GM18951 (cell line): ENCODE measurements at regions not wholly inside any gene's neighbourhood (a gene's known extent, or its start where the extent isn't known, plus 50 kb on each side); places are given as distances from the start of the nearest gene placed in this dataset.

Source experiments
- POLR2A ChIP-seq: IDR thresholded peaks from 4 replicates; pipeline ENCODE4 v1.6.1; 2011; ENCODE audit warnings: mild to moderate bottlenecking; ENCODE audit not compliant: insufficient read length, insufficient read depth; ENCODE audit errors: extremely low read depth
- in situ Hi-C: fragments of 300-500 bp; cut with MboI; formaldehyde crosslinking; loops from one replicate; pipeline ENCODE4 v1.12.0; 2022; ENCODE audit warnings: low sequenced_read_pairs, mixed read lengths, inconsistent platforms; ENCODE audit not compliant: unreplicated experiment

DNA sequence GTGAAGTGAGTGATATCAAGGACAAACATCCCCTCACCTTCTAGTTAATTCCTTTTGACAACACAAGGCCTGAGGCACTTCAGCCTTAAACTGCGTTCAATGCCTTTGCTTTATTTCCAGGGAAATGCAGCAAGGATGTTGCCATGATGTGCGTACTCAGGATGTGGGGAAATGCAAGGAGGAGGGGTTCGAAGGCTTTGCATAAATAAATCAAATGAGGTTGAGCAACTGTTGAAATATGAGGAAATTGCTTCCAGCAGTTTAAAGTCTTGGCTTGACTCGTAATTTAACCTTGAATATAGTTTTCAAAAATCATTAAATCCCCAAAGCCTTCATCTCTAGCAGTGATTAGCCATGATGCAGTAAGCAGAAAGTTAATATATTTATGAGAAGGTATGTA, 81.8 kb upstream of the CCL2 start:
- no peak for TF ChIP-seq POLR2A
- in situ Hi-C loops = loop anchor here (25.0 kb wide), 1 partner anchor 386 kb away; no protein-coding TSS in a partner anchor

DNA sequence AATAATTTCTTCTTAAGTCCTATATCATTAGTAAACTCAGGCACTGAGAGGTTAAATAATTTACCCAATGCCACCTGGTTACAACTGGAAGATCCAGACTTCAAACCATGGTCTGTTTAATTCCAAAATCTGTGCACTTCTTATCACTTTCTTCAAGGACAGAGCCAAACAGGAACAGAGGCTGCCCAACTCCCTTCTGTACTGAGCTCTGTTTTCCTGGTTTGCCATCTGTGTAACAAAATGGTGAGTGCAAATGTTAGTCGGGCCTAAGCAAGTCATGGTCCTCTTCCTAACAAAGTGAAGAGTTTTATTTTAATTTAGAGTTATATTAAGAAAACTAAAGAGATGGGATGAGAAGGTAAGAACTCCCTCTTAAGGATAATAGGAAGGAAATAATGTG, 80.6 kb upstream of the CCL2 start:
- no peak for TF ChIP-seq POLR2A
- in situ Hi-C loops = loop anchor here (25.0 kb wide), 1 partner anchor 387 kb away; no protein-coding TSS in a partner anchor

DNA sequence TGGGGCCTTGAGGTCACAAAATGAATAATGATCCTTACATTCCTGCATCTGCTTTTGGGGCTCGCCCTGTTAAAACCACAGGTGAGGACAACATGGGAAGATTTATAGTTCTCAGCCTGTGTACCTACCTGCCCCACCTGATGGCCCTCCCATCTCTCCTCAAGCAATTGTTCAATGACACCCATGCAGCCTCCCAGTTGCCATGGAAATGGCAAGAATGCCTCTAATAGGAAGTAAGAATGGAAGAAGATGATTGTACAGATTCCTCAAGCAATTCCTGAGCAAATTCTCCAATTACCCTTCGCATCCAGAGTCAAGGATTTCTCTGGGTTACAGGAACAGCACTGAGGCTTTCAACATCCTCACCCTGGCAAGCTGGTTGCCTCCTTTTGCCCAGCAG, 78.6 kb upstream of the CCL2 start:
- no peak for TF ChIP-seq POLR2A
- in situ Hi-C loops = no loop called here

DNA sequence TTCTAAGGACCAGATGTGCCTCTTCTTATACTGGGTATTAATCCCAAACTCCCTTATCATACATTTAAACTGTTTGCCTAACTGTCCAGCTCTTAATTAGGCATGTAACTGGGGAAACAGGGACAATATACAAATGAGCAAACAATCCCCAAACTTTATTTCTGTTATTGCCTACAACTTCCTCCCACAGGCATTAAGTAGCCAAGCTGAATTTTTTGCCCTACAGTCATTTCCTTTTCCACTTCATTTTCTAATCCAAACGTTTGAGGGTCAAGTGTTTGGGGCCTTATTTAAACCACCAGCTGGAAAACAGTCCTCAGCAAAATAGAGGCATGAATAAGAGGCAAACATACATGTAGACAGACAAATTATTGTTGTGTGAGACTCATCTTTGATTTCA, 77.4 kb upstream of the CCL2 start:
- no peak for TF ChIP-seq POLR2A
- in situ Hi-C loops = no loop called here

DNA sequence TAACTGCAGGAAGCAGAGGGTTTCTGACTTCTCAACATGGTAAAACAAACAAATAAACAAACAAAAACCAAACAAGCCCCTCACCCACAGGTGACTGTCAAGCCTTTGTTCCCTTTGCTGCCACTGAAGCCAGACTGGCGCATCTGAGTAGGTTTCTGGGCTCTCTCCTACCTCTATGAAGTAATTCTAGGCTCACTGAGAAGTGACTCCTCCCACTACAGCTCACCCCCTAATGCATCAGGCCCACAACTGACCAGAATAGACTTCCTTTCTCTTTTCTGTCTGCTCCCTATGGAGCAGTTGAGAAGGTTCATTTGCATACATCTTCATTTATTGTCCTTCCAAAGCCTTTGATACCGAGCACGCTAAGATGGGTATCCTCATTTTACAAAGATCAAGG, 77.0 kb upstream of the CCL2 start:
- in situ Hi-C loops = no loop called here
- TF ChIP-seq POLR2A = no peak

DNA sequence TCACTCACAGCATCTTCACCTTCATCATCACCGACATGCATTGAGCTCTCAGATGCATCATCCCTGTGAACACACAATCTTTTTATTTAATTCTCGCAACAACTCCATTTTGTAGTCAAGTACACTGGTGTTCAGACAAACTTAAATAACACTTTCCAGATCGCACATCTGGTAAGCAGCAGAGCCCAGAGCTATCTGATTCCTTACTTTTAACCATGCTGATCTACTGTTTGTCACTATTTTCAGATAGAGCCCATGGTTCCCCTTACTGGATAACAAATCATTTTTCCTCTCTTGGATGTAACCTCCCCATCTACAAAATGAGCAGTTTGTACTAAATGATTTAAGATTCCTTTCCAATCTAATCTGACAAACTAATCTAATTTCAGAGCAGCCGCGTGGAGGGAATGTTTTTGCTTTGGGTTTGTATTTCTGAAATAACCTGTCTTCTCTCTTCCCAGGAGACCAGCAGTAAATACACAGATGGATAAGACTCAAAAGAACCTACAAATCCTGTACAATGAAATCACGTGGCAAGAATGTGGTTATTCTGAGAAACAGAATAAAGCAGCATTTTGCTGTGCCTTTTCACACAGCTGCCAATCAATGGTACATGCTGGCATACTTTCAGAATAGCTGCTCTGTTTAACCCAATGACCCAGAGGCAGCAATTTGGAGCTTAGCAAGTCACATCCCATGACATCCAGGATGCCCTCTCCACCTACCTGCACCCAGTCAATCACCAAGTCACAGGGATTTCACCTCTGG, 72.9 kb upstream of the CCL2 start:
- in situ Hi-C loops = no loop called here
- no peak for TF ChIP-seq POLR2A

DNA sequence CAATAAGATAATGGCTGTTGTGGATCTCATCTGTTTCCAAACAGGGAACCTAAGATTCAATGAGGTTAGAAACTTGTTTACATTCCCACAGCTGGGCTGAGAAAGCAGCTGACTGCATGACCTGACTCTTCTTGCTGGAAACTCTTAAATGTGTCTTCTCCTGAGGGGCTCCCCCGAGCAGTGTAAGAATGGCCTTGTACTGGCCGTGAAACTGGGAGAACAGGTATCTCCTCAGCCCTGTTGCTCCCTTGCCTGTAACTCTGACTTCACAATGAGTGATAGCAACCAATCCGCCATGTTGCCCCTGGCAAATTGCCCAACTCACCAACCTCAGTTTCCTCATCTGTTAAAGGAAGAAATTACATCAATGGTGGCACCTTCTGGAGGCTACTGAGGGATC, 59.1 kb upstream of the CCL2 start:
- no peak for TF ChIP-seq POLR2A
- in situ Hi-C loops = loop anchor here (5.0 kb wide), 1 partner anchor 166 kb away; the partner anchor contains the start of gene CCL1

DNA sequence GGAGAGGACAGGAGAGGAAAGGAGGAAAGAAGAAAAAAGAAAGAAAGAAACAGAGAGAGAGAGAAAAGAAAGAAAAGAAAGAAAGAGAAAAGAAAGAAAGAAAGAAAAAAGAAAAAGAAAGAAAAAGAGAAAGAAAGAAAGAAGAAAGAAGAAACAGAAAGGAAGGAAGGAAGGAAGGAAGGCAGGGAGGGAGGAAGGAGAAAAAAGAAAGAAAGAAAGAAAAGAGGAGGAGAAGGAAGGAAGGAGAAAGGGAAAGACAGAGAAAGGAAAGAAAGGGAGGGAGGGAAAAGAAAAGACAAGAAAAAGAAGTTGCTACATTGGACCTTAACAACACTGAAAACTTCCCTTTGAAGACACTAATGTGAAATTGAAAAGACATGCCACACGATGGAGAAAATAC, 56.6 kb upstream of the CCL2 start:
- in situ Hi-C loops = loop anchor here (5.0 kb wide), 1 partner anchor 164 kb away; the partner anchor contains the start of gene CCL1

DNA sequence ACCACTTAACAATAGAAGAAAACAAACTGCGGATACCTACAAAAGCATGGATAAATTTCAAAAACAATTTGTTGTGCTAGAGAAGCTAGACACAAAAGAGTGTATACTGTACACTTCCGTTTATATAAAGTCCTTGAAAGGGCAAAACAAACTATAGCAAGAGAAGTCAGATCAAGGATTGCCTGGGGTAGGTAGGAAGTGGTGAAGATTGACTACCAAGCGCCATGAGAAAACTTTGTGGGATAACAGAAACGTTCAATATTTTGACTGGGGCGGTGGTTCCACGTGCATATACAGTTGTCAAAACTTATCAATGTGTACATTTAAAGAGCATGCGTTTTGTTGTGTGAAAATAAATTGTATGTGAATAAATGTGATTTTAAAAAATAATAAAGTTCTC, 55.6 kb upstream of the CCL2 start:
- in situ Hi-C loops = loop anchor here (5.0 kb wide), 1 partner anchor 163 kb away; the partner anchor contains the start of gene CCL1
- TF ChIP-seq POLR2A = no peak

More for the DNA sequence above, 56.6 kb upstream of the CCL2 start:
- TF ChIP-seq POLR2A = no peak

DNA sequence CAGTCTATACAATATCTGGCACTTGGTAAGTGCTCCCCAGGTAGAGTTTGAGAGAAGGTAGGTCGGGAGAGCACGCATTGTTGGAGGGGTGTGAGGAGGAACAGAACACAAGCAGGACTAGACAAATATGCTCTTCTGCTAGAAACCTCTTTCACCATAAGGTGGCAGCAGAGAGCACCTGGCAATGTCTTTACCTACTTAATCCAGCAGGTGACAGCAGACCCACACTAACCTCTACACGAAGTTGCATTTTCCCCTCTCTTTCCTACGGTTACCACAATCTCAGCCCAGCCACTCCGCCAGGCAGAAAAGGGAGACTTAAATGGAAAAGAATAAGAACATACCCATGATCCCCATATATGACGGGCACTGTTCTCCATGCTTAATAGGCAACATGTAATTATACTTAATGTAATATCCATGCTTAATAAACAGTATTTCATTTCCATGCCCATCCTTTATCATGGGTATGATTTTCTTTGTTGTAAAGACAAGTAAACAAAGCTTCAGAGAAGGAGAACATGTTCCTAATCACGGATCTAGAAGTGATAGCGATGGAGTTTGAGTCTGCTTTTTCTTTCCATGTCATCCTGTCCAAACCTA, 55.1 kb upstream of the CCL2 start:
- TF ChIP-seq POLR2A = no peak
- in situ Hi-C loops = loop anchor here (5.0 kb wide), 1 partner anchor 162 kb away; the partner anchor contains the start of gene CCL1

DNA sequence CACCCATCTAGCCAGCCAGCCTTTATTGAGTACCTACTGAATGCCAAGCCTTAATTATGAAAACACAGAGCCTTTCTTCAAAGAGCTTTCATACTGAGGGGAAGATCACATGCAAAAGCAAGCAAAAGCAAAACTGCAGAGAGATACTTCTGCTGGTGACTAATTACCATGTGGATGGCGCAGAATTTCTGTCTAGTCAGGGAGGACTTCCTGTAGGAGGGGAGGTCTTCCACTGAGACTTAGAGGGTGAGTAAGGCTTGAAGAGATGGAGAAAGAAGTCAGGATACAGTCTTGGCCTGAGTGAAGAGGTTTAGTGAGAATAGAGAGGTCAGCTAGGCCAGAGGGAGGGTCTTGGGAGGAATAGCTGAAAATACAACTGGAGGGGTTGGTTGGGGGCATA, 53.9 kb upstream of the CCL2 start:
- in situ Hi-C loops = no loop called here

DNA sequence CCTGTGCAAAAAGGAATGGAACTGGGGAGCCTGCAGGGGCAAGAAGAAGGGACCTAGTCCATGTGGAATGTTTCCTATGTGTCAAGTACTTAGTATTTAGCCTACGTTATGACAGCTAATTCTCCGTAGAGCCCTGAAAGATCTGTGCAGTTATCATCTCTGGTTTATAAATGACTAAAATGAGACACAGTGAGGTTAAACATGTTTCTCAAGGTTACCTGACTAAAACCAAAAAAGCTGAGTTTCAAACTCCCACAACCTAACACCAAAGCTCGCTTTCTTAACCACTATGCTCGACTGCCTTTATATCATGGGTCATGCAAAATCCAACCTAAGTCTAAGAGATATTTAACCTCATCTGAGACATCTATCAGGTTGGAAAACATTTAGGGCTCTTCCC, 53.3 kb upstream of the CCL2 start:
- TF ChIP-seq POLR2A = no peak
- in situ Hi-C loops = no loop called here

More for the DNA sequence above, 53.9 kb upstream of the CCL2 start:
- no peak for TF ChIP-seq POLR2A

DNA sequence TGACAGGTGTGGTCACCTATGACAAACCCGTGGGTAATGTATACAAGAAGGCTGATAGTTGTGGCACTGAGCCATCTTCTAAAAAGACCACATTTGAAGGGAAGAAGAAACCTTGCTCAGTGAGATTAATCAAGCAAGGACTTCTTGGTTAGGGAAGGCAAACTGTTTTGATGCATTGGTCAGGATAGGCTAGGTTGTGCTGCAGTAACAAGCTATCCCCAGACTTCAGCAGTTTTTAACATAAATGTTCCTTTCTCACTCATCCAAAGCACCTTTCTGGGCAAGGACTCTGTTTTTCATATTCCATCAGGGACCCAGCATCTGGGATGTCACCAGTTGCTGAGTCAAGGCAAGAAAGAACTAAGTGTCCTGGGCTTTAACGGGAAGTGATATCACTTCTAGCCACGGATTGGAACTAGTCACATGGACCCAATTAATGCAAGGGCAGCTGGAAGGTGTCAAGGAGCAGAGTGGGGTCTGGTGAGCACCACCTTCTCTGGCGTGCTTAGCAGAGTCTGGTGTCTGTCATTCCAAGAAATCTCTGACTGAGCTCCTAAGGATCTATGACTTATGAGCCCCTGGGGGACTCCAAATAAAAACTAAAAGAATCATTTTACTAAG, 52.0 kb upstream of the CCL2 start:
- in situ Hi-C loops = no loop called here
- TF ChIP-seq POLR2A = no peak
